ENCODE measurements at regions not wholly inside any gene's neighbourhood (a gene's known extent, or its start where the extent isn't known, plus 50 kb on each side); places are given as distances from the start of the nearest gene placed in this dataset.

DNA sequence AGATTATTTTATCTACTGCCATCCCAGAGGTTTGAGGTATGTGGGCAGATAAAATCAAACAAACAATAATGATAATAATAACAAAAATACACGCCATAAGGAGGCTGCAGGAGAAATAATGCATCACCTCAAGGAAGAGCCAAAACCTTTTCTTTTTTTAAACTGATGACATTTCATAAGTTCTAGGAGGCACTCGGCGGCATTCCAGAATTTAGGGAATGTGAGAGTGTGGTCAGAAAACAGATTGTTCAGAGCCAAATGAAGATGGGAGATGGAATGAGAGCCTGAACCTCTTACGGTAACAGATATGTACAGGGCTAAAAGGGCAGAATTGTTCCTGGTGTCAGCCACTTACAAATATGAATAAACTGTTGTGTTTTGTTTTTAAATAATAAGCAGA is 615.0 kb upstream of the CHD1 start:
- TF ChIP-seq TAF1 (IDR thresholded peaks at IDR 0.05; ENCODE audit: borderline replicate concordance, low read depth, low read length) (no peak), POLR2A (IDR thresholded peaks at IDR 0.05; ENCODE audit: low read depth, low read length) (no peak), POLR2AphosphoS5 (IDR thresholded peaks at IDR 0.05; ENCODE audit: low read depth, low read length) (no peak)
